NOMO-1 treated with DMSO at 0.1 percent for 48 hours (cell line): ENCODE measurements at regions not wholly inside any gene's neighbourhood (a gene's known extent, or its start where the extent isn't known, plus 50 kb on each side); places are given as distances from the start of the nearest gene placed in this dataset.

ENCODE experiments used
- DNase-seq: peaks from one replicate; lab custom pipeline; 2025; ENCODE audit not compliant: unreplicated experiment; lab: John Stamatoyannopoulos, UW

- DNase-seq = no peak
Observed at GRCh38 chr15:70556779-70557178, 206.6 kb downstream of the UACA start.

GRCh38 chr15:70556151-70556741 lies 207.1 kb downstream of the UACA start:
- no peak for DNase-seq

GRCh38 chr15:70555713-70556112 lies 207.6 kb downstream of the UACA start:
- no peak for DNase-seq

GRCh38 chr15:70547846-70548487 lies 215.4 kb downstream of the UACA start:
- DNase-seq = no peak

- DNase-seq = no peak
Observed at GRCh38 chr15:70545526-70545925, 217.8 kb downstream of the UACA start.

- DNase-seq = no peak
Observed at GRCh38 chr15:70541511-70541910, 221.8 kb downstream of the UACA start.

GRCh38 chr15:70539912-70540530 lies 223.3 kb downstream of the UACA start:
- no peak for DNase-seq

DNA sequence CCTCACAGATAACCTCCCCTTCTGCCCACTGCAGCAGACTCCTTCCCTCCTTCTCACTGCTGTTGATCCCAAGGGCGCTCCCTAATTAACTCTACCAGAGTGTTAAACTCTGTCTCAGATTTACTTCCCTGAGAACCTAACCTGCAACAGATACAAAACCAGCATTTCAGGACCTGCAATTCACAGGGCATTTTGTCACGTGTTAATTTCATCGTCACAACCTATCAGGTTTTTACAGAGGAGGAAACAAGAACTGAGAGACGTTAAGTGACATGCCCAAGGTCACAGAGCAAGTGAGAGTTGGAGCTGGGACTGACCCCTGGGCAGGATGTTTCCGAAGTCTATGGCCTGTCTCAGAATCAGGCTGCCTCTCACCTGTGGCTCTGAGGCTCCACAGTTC lies 223.9 kb downstream of the UACA start:
- DNase-seq = no peak

DNA sequence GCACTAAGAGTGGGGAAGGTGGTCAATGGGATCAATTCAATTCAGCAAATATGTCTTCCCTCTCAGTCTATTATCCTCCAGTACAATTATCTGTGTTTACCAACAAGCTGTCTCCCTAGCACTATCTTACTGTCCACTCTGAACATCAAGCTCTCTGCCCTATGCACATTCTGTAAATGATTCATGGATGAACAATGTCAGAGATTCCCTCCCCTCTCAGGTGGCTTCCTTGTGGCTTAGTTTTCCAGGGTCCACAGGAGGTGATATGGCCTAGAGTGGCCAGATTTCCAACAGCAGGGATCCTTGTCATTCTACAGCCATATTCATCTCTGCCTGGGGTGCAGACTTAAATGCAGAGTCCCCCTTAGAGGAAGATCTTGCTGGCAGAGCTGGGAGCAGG lies 225.1 kb downstream of the UACA start:
- no peak for DNase-seq

DNA sequence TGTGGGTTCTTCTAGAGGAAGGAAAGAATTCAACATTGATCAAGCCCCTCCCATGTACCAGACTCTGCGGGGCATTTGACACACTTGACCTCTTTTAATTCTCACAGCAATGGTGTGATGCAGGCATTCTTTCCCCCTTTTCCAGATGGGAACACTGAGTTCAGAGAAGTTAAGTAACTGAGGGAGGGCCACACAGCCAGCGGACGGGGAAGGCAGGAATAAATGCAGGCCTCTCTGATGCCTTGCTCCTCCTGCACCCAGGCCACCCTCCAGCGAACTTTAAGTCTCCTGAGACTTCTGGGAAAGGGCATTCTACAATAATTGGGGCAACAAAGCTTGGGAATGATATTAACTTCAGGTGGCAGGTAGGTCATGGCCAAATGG lies 227.4 kb downstream of the UACA start:
- DNase-seq = no peak

- DNase-seq = peak; percentile 63
Observed at GRCh38 chr15:70535071-70535954, 228.0 kb downstream of the UACA start.

GRCh38 chr15:70533931-70534742 lies 229.2 kb downstream of the UACA start:
- DNase-seq = no peak

GRCh38 chr15:70532531-70533186 lies 230.7 kb downstream of the UACA start:
- no peak for DNase-seq

- DNase-seq = no peak
Observed at GRCh38 chr15:70531576-70531975, 231.8 kb downstream of the UACA start.

- DNase-seq = no peak
Observed at GRCh38 chr15:70530906-70531305, 232.5 kb downstream of the UACA start.

DNA sequence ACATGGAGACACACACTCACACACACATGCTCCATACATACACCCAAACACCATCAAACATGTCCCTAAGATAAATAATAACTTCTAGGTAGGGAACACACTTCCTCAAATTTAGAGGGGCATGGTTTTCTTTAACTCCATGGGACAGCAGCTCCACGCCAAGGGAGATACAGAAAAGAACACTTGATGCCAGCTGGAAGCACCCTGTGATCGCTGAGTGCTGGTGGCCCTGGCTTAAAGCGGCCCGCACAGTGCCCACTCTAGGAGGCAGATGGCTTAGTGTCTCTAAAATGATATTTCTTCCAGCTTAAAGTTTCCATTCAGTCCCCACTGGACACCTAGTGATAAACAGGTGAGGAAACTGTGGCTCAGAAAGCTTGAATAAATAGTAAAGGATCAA lies 232.9 kb downstream of the UACA start:
- DNase-seq = no peak

GRCh38 chr15:70530017-70530499 lies 233.3 kb downstream of the UACA start:
- no peak for DNase-seq

GRCh38 chr15:70528816-70529215 lies 234.5 kb downstream of the UACA start:
- DNase-seq = no peak

- peak; percentile 91 for DNase-seq
Observed at GRCh38 chr15:70528270-70528706, 235.1 kb downstream of the UACA start.

GRCh38 chr15:70526974-70527325 lies 236.4 kb downstream of the UACA start:
- DNase-seq = no peak
